Activated B cell treated with CpG ODN at 0.5 μM for 24 hours (primary cell): ENCODE measurements at regions not wholly inside any gene's neighbourhood (a gene's known extent, or its start where the extent isn't known, plus 50 kb on each side); places are given as distances from the start of the nearest gene placed in this dataset.

ENCODE experiments used
- ATAC-seq: fragments of 200-7000 bp; cut with Tn5 transposase; one replicate; pipeline ENCODE4 v1.10.0; 2021; ENCODE audit warnings: low read depth, mild to moderate bottlenecking, moderate library complexity
- CTCF ChIA-PET: fragments of 350-600 bp; sonication (Branson Sonifier 250); formaldehyde crosslinking; loops from one replicate; lab custom pipeline; 2021; ENCODE audit warnings: antibody characterized with exemption; lab: Charles Lee
- POLR2A ChIA-PET: fragments of 350-600 bp; sonication (Branson Sonifier 250); formaldehyde crosslinking; loops from one replicate; lab custom pipeline; 2021; ENCODE audit warnings: antibody characterized with exemption; lab: Charles Lee
- DNase-seq: peaks from one replicate; pipeline ENCODE4 v3.0.0; 2022
- H3K27ac Mint-ChIP-seq: one replicate; pipeline ENCODE4 v1.8.0; 2020; ENCODE audit warnings: mixed read lengths
- H3K27me3 Mint-ChIP-seq: one replicate; pipeline ENCODE4 v1.8.0; 2021; ENCODE audit warnings: mixed read lengths
- H3K36me3 Mint-ChIP-seq: one replicate; pipeline ENCODE4 v1.8.0; 2021; ENCODE audit warnings: low read depth, mixed read lengths
- H3K4me1 Mint-ChIP-seq: one replicate; pipeline ENCODE4 v1.8.0; 2021; ENCODE audit warnings: mixed read lengths
- H3K4me3 Mint-ChIP-seq: one replicate; pipeline ENCODE4 v1.8.0; 2020; ENCODE audit warnings: mild to moderate bottlenecking, mixed read lengths
- H3K9me3 Mint-ChIP-seq: one replicate; pipeline ENCODE4 v1.8.0; 2020; ENCODE audit warnings: mixed read lengths
- intact Hi-C: fragments of 100-400 bp; cut with micrococcal nuclease; formaldehyde crosslinking; loops from one replicate; pipeline ENCODE4 v1.15.1; 2024
- TF ChIP-seq, protein P1 (sequence below): fragments of 200-600 bp; IDR thresholded peaks from one replicate; pipeline ENCODE4 v1.8.0; 2022; ENCODE audit warnings: antibody characterized with exemption, mild to moderate bottlenecking

DNA sequence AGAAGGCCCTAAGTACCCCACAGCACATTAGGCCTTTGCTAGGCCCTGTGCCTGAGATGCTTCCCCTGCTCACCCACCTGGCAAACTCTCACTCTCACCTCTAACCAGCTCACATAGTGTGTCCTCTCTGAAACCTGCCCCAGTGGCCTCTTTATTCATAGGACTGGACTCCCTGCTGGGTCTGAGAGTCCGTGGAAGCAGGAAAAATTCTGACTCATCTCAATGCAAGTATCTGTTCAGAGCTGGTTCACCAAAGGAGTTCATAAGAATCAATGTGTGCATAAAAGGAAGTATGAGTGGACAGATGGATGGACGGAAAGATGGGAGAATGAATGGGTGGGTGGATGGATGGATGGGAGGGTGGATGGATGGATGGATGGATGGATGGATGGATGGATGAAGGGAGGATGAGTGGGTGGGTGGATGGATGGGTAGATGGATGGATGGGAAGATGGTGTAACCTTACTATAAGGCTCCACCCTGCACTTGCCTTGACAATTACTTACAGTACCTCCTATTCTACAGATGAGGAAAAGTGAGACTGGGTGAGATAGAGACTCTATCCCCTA is 111.2 kb upstream of the ZMIZ1 start:
- no peak for ATAC-seq
- TF ChIP-seq, protein P1, sequence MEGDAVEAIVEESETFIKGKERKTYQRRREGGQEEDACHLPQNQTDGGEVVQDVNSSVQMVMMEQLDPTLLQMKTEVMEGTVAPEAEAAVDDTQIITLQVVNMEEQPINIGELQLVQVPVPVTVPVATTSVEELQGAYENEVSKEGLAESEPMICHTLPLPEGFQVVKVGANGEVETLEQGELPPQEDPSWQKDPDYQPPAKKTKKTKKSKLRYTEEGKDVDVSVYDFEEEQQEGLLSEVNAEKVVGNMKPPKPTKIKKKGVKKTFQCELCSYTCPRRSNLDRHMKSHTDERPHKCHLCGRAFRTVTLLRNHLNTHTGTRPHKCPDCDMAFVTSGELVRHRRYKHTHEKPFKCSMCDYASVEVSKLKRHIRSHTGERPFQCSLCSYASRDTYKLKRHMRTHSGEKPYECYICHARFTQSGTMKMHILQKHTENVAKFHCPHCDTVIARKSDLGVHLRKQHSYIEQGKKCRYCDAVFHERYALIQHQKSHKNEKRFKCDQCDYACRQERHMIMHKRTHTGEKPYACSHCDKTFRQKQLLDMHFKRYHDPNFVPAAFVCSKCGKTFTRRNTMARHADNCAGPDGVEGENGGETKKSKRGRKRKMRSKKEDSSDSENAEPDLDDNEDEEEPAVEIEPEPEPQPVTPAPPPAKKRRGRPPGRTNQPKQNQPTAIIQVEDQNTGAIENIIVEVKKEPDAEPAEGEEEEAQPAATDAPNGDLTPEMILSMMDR: no peak
- intact Hi-C loops: no loop called here
- Mint-ChIP-seq H3K4me3 (no peak overlapping the region), H3K27me3 (peaks cover 22% of the 10 kb centered on the region), H3K4me1 (no peaks in the 10 kb centered on the region), H3K36me3 (no peaks in the 10 kb centered on the region), H3K27ac (no peak overlapping the region), H3K9me3 (no peaks in the 10 kb centered on the region)
- POLR2A ChIA-PET: no interaction called here
- no peak for DNase-seq
- CTCF ChIA-PET: no interaction called here

DNA sequence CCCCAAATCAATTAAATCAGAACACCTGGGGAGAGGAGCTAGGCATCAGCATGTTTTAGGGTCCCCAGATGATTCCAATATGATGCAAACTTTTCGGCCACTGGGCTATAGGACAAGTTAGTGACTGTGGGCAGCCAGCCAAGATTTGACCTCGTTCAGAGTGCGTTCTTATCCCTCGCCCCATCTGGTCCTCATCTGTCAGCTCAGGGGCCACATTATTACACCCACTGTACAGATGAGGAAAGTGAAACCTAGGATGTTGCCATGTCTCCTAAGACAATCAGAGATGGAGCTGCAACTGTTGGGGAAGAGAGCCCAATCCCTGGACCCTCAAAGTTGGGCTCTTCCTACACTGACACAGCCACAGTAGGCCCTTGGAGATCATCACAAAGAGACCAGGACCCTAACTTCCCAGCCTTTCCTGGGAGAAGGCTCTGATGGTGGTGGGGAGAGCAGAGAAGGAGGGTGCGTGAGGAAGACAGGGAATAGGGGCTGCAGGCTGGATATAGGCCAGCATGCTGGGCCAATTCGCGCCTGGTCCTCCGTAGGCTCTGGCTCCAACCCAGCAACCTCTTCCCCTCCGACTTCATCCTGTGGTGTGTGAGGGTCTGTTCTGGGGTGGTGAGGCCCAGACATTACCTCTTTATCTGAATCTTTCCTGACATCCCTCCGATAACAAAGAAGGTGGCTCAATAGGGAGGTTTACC is 109.4 kb upstream of the ZMIZ1 start:
- intact Hi-C loops: no loop called here
- TF ChIP-seq, protein P1: no peak
- DNase-seq (no peak), ATAC-seq (no peak)
- Mint-ChIP-seq H3K4me1 (no peaks in the 10 kb centered on the region), H3K27me3 (peaks cover 24% of the 10 kb centered on the region), H3K36me3 (no peaks in the 10 kb centered on the region), H3K4me3 (no peak overlapping the region), H3K27ac (no peak overlapping the region), H3K9me3 (no peaks in the 10 kb centered on the region)
- CTCF ChIA-PET: no interaction called here
- POLR2A ChIA-PET: no interaction called here

DNA sequence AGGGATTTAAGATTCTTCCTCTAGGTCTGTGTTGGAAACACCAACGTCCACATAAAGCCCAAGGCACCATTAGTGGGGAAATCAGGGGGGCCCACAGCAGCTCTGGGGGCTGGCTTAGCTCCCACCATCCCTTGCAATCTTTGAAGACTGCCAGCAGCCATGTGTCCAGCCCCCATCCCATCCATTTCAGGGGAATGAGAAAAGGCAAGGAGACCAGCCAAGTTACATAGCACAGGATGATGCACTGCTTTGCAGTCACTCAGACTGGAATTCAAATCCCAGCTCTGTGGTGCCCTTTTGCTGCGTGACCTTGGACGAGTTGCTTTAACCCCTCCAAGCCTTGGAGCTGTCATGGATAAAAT is 108.9 kb upstream of the ZMIZ1 start:
- intact Hi-C loops: no loop called here
- Mint-ChIP-seq H3K4me1 (no peaks in the 10 kb centered on the region), H3K9me3 (no peaks in the 10 kb centered on the region), H3K4me3 (no peak overlapping the region), H3K27ac (no peak overlapping the region), H3K27me3 (peaks cover 26% of the 10 kb centered on the region), H3K36me3 (no peaks in the 10 kb centered on the region)
- ATAC-seq: no peak
- ChIA-PET POLR2A (no interaction called here), CTCF (no interaction called here)
- TF ChIP-seq, protein P1: no peak
- DNase-seq: no peak

DNA sequence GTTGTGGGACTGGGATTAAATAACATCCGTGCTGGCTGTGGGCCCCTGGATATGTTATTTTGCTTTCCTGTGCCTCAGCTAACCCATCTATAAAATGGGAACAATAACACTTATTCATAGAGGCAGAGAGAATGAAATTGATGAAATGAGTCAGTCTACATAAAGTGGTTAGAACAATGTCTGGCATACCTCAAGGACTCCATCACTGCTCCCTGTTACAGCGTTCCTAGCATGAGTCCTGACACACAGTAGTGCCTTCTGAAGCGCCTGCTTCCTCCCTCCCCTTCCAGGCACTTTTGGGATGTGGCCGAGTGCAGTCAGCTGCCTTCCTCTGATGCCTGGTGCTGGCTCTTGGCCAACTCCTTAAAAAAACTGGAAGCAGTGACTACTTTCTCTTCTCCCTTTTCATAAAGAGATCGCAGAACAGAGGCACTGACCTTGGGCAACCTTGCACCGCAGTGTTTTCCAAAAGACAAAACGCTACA is 108.4 kb upstream of the ZMIZ1 start:
- CTCF ChIA-PET: no interaction called here
- Mint-ChIP-seq H3K4me1 (no peaks in the 10 kb centered on the region), H3K36me3 (no peaks in the 10 kb centered on the region), H3K9me3 (no peaks in the 10 kb centered on the region), H3K27ac (no peak overlapping the region), H3K4me3 (no peak overlapping the region), H3K27me3 (peaks cover 26% of the 10 kb centered on the region)
- ATAC-seq (no peak), DNase-seq (no peak)
- intact Hi-C loops: no loop called here
- TF ChIP-seq, protein P1: no peak
- POLR2A ChIA-PET: no interaction called here

DNA sequence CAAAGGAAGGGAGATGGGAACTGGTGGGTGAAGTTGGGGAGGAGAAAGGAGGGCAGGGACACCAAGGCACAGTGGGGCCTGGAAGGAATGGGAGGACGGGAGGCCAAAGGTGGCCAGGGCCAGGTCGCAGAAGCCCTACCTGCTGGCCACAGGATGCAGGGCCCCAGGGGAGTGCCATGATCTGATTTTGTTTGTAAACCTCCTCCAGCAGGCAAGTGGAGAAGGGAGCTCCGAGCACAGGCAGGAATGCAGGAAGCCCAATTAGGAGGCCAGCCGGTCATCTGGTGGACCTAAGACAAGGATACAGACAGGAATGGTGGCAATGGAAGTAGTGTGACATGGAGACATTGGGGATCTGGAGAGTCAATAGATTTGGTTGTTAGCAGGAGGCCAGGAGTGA is 107.0 kb upstream of the ZMIZ1 start:
- no peak for ATAC-seq
- ChIA-PET CTCF (no interaction called here), POLR2A (no interaction called here)
- DNase-seq: no peak
- no peak overlapping the region for H3K27ac Mint-ChIP-seq
- intact Hi-C loops: no loop called here
- no peaks in the 10 kb centered on the region for H3K36me3 Mint-ChIP-seq
- TF ChIP-seq, protein P1: no peak
- no peaks in the 10 kb centered on the region for H3K9me3 Mint-ChIP-seq
- peaks cover 36% of the 10 kb centered on the region for H3K27me3 Mint-ChIP-seq
- no peak overlapping the region for H3K4me3 Mint-ChIP-seq
- H3K4me1 Mint-ChIP-seq: no peaks in the 10 kb centered on the region
